ENCODE measurements at regions not wholly inside any gene's neighbourhood (a gene's known extent, or its start where the extent isn't known, plus 50 kb on each side); places are given as distances from the start of the nearest gene placed in this dataset.

DNA sequence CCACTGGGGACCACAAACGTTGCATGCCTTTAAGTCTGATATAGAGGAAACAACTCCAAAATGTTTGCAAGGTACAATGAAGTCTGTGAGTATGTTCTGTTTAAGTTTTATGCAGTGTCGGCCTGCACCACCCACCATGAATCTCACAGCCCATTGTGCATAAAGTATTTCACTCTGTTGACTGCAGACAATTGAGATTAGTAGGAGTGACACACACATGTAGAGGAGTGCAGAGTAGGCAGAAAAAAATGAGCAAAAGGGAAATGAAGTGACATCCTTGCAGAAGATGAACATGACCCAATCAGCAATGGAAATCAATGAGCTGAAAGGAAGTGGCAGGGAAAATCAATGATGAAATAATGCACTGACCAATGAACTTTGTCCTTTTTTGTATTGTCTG lies 315.6 kb upstream of the PTPRD start:
- DNase-seq (ENCODE audit: extremely low read depth, low read depth) = no peak
- TF ChIP-seq, protein P1, sequence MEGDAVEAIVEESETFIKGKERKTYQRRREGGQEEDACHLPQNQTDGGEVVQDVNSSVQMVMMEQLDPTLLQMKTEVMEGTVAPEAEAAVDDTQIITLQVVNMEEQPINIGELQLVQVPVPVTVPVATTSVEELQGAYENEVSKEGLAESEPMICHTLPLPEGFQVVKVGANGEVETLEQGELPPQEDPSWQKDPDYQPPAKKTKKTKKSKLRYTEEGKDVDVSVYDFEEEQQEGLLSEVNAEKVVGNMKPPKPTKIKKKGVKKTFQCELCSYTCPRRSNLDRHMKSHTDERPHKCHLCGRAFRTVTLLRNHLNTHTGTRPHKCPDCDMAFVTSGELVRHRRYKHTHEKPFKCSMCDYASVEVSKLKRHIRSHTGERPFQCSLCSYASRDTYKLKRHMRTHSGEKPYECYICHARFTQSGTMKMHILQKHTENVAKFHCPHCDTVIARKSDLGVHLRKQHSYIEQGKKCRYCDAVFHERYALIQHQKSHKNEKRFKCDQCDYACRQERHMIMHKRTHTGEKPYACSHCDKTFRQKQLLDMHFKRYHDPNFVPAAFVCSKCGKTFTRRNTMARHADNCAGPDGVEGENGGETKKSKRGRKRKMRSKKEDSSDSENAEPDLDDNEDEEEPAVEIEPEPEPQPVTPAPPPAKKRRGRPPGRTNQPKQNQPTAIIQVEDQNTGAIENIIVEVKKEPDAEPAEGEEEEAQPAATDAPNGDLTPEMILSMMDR (IDR thresholded peaks at IDR 0.05; ENCODE audit: low read depth, low read length, missing control alignments) = no peak
- no peak overlapping the region for H3K4me3 ChIP-seq (replicated peaks; ENCODE audit: low read depth, low read length)

DNA sequence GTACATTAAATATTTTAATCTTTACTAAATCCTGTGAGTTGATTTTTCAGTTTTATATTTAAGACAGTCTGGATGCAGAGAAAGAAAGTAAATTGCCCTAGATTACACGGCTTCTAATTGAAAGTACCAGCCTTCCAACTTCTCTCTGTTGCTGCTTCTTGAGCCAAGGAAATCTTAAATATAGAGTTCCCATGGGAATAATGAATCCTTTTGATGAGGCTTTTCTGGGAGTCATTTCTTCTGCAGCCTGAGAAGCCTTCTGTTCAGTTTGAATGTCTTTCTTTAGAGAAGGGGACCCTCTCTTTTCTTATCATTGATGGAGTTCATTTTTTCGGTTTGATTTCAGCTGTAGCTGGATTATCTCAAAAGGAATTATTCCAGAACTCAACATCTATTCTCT lies 317.3 kb upstream of the PTPRD start:
- H3K4me3 ChIP-seq (replicated peaks; ENCODE audit: low read depth, low read length) = no peak overlapping the region
- TF ChIP-seq, protein P1 (IDR thresholded peaks at IDR 0.05; ENCODE audit: low read depth, low read length, missing control alignments) = no peak
- DNase-seq (ENCODE audit: extremely low read depth, low read depth) = no peak

- no peak for DNase-seq (ENCODE audit: extremely low read depth, low read depth)
- H3K4me3 ChIP-seq (replicated peaks; ENCODE audit: low read depth, low read length) = no peak overlapping the region
- TF ChIP-seq, protein P1 (IDR thresholded peaks at IDR 0.05; ENCODE audit: low read depth, low read length, missing control alignments) = no peak
These were observed 334.0 kb upstream of the PTPRD start for GRCh38 chr9:10946676-10947410.

GRCh38 chr9:10957878-10958277 lies 345.1 kb upstream of the PTPRD start:
- no peak for DNase-seq (ENCODE audit: extremely low read depth, low read depth)
- H3K4me3 ChIP-seq (replicated peaks; ENCODE audit: low read depth, low read length) = no peak overlapping the region
- TF ChIP-seq, protein P1 (IDR thresholded peaks at IDR 0.05; ENCODE audit: low read depth, low read length, missing control alignments) = no peak

DNA sequence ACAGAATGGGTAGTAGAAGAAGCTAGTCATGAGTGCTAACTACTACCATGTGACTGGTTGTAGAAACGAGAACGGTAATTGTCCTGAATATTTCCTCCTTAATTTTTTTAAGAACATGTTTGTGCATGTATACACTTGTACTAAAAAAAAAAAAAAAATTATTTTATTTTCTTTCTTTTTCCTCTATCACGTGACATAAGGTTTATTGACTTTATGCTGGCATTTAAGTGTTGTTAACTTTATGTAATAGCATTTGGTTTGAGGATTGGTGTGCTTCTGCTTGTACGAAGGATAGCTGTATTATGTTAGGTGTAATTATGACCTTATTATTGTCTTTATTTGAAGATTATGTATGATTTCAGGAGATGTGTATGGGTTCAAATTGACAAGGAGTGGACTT lies 349.1 kb upstream of the PTPRD start:
- TF ChIP-seq, protein P1 (IDR thresholded peaks at IDR 0.05; ENCODE audit: low read depth, low read length, missing control alignments) = no peak
- no peak for DNase-seq (ENCODE audit: extremely low read depth, low read depth)
- no peak overlapping the region for H3K4me3 ChIP-seq (replicated peaks; ENCODE audit: low read depth, low read length)

DNA sequence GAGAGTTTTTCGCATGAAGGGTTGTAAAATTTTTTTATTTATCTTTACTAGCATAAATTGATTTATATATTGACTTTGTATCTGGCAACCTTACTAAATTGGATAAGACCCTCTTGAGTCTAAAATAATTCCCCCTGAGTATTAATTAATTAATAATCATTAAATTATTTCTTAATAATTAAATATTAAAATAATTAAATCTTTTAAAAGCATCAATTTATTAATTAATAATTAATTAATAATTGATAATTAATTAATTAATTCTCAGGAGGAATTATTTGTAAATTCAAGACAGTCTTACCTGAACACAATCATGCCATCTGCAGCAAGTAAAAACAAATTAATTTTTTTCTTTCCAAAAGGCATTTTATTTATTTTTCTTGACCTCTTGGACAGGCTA lies 370.4 kb upstream of the PTPRD start:
- H3K4me3 ChIP-seq (replicated peaks; ENCODE audit: low read depth, low read length) = no peak overlapping the region
- no peak for DNase-seq (ENCODE audit: extremely low read depth, low read depth)
- TF ChIP-seq, protein P1 (IDR thresholded peaks at IDR 0.05; ENCODE audit: low read depth, low read length, missing control alignments) = no peak

GRCh38 chr9:10999646-11000045 lies 386.8 kb upstream of the PTPRD start:
- TF ChIP-seq, protein P1 (IDR thresholded peaks at IDR 0.05; ENCODE audit: low read depth, low read length, missing control alignments) = no peak

More at GRCh38 chr9:10999646-11000045, 386.8 kb upstream of the PTPRD start:
- no peak for DNase-seq (ENCODE audit: extremely low read depth, low read depth)
- H3K4me3 ChIP-seq (replicated peaks; ENCODE audit: low read depth, low read length) = no peak overlapping the region

Data from HFF-Myc (cell line).